ENCODE measurements at regions not wholly inside any gene's neighbourhood (a gene's known extent, or its start where the extent isn't known, plus 50 kb on each side); places are given as distances from the start of the nearest gene placed in this dataset.

GRCh38 chr3:134079761-134080160 is 50.0 kb upstream of the SLCO2A1 start:
- ATAC-seq (no peak), DNase-seq (ENCODE audit: low spot score) (no peak)
